GM23338 (cell line): ENCODE measurements at regions not wholly inside any gene's neighbourhood (a gene's known extent, or its start where the extent isn't known, plus 50 kb on each side); places are given as distances from the start of the nearest gene placed in this dataset.

Experiments used
- CTCF ChIP-seq, 2 experiments: fragments of 200-600 bp in 1 of 2; sonication (generic) in 1 of 2; conservative IDR thresholded peaks; 2 replicates each; pipeline versions ENCODE4 v1.5.1 to v1.6.1; 2016 to 2017; ENCODE audit warnings: antibody characterized with exemption in 2 of 2, low read depth in 2 of 2, mild to moderate bottlenecking in 2 of 2, moderate library complexity in 1 of 2
- POLR2AphosphoS5 ChIP-seq: IDR thresholded peaks from 2 replicates; pipeline ENCODE4 v1.6.1; 2016; ENCODE audit warnings: antibody characterized with exemption, low read depth

GRCh38 chr5:82662340-82662739 is 384.2 kb upstream of the RPS23 start:
- TF ChIP-seq POLR2AphosphoS5 (no peak), CTCF (conservative IDR thresholded peaks at IDR 0.05; ENCODE audit: low read depth in 2 of 2) (no peak)
